Renal pelvis (tissue), 1 donor: ENCODE measurements at regions not wholly inside any gene's neighbourhood (a gene's known extent, or its start where the extent isn't known, plus 50 kb on each side); places are given as distances from the start of the nearest gene placed in this dataset.
"Not testable (repeated sequence)": the region's sequence is repeated elsewhere in the genome, so short reads cannot be mapped to it uniquely, and the experiment has no call there.

ENCODE experiments used
- DNase-seq: peaks from one replicate; pipeline ENCODE4 v3.0.0-alpha.2; 2013

- no peak for DNase-seq
Measured at GRCh38 chr1:103348136-103348535, 177.4 kb upstream of the RNPC3 start.

- no peak for DNase-seq
Measured at GRCh38 chr1:103344930-103345329, 180.6 kb upstream of the RNPC3 start.

- no peak for DNase-seq
Measured at GRCh38 chr1:103341377-103341880, 184.1 kb upstream of the RNPC3 start.

- no peak for DNase-seq
Measured at GRCh38 chr1:103337779-103338178, 187.7 kb upstream of the RNPC3 start.

- no peak for DNase-seq
Measured at GRCh38 chr1:103336408-103336807, 189.1 kb upstream of the RNPC3 start.

- DNase-seq = no peak
Measured at GRCh38 chr1:103333141-103333540, 192.4 kb upstream of the RNPC3 start.

- no peak for DNase-seq
Measured at GRCh38 chr1:103327054-103327719, 198.3 kb upstream of the RNPC3 start.

GRCh38 chr1:103326595-103326994 is 198.9 kb upstream of the RNPC3 start:
- DNase-seq = no peak

- DNase-seq = no peak
Measured at GRCh38 chr1:103309786-103310185, 201.5 kb upstream of the COL11A1 start.

GRCh38 chr1:103307751-103308150 is 199.4 kb upstream of the COL11A1 start:
- DNase-seq = no peak

- no peak for DNase-seq
Measured at GRCh38 chr1:103283841-103284669, 175.7 kb upstream of the COL11A1 start.

GRCh38 chr1:103283371-103283770 is 175.0 kb upstream of the COL11A1 start:
- DNase-seq = no peak

GRCh38 chr1:103275725-103276124 is 167.4 kb upstream of the COL11A1 start:
- DNase-seq = no peak

- DNase-seq = no peak
Measured at GRCh38 chr1:103274886-103275285, 166.6 kb upstream of the COL11A1 start.

GRCh38 chr1:103273106-103273505 is 164.8 kb upstream of the COL11A1 start:
- no peak for DNase-seq

- not testable (repeated sequence) for DNase-seq
Measured at GRCh38 chr1:103271471-103271870, 163.1 kb upstream of the COL11A1 start.

GRCh38 chr1:103267893-103268292 is 159.6 kb upstream of the COL11A1 start:
- DNase-seq = no peak

GRCh38 chr1:103267266-103267665 is 158.9 kb upstream of the COL11A1 start:
- no peak for DNase-seq

- no peak for DNase-seq
Measured at GRCh38 chr1:103266036-103266435, 157.7 kb upstream of the COL11A1 start.

- no peak for DNase-seq
Measured at GRCh38 chr1:103265551-103265950, 157.2 kb upstream of the COL11A1 start.

- DNase-seq = no peak
Measured at GRCh38 chr1:103259982-103260381, 151.7 kb upstream of the COL11A1 start.

- DNase-seq = no peak
Measured at GRCh38 chr1:103256490-103256889, 148.2 kb upstream of the COL11A1 start.

- DNase-seq = no peak
Measured at GRCh38 chr1:103254691-103255090, 146.4 kb upstream of the COL11A1 start.
